ENCODE measurements at regions not wholly inside any gene's neighbourhood (a gene's known extent, or its start where the extent isn't known, plus 50 kb on each side); places are given as distances from the start of the nearest gene placed in this dataset.

DNA sequence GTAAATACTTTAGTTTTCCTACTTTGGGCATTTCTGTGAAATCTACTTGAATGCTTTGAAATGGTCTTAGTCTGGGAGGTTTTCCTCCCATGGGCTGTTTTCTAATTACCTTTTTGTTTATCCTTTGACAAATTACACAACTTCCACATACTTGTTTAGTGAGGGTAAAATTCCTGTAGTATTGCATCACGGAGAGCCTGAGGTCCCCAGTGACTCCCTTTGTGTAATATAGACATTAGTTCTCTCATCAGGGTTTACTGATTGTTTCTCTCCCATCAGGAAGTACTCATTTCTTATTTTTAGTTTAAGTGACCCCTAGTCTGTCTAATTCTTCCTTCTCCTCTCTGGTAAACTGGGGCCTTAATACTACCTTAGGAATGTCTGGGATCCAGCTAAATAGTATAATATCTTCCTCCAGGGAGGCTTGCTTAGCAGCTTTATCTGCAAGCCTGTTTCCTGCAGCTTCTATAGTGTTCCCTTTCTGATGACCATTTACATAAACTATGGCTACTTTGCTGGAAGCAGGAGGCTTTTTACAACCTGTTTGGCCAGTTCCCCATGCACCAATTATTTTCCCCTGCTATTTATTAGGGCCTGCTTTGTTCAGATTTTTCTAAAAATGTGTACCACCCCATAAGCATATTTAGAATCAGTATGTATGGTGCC lies 87.2 kb upstream of the XCR1 start:
- no peak overlapping the region for H3K4me2 ChIP-seq (ENCODE audit: insufficient read depth, insufficient read length, low read length)
- peaks cover 0 to 10% (median 0%) of the 10 kb centered on the region in 3 experiments; a peak in 1 of 7 replicates for H3K36me3 Mint-ChIP-seq (ENCODE audit: insufficient read depth in 1 of 3, low read depth in 3 of 3)
- H4K91ac ChIP-seq (ENCODE audit: insufficient read length, low read depth, low read length) = no peak overlapping the region
- no peak overlapping the region for H2BK5ac ChIP-seq (ENCODE audit: insufficient read length, low read length)
- no peak overlapping the region for H3K4me3 Mint-ChIP-seq
- H3K9me3 Mint-ChIP-seq = peaks cover 2 to 6% of the 10 kb centered on the region in 2 experiments; a peak in 3 of 5 replicates
- H3K23me2 ChIP-seq (ENCODE audit: insufficient read length, low read depth, low read length, poor library complexity, severe bottlenecking) = no peaks in the 10 kb centered on the region
- no peak overlapping the region for H4K8ac ChIP-seq (replicated peaks; ENCODE audit: insufficient read length, low read depth, low read length)
- H3K27ac ChIP-seq (ENCODE audit: insufficient read length, low read depth, low read length) = no peak overlapping the region
- H3K27me3 ChIP-seq (ENCODE audit: insufficient read depth, low read length) = no peaks in the 10 kb centered on the region
- H4K5ac ChIP-seq (ENCODE audit: insufficient read length, low read depth, low read length) = no peak overlapping the region
- no peak overlapping the region for H3K56ac ChIP-seq (ENCODE audit: insufficient read length, low read depth, low read length)
- TF ChIP-seq, protein P1, sequence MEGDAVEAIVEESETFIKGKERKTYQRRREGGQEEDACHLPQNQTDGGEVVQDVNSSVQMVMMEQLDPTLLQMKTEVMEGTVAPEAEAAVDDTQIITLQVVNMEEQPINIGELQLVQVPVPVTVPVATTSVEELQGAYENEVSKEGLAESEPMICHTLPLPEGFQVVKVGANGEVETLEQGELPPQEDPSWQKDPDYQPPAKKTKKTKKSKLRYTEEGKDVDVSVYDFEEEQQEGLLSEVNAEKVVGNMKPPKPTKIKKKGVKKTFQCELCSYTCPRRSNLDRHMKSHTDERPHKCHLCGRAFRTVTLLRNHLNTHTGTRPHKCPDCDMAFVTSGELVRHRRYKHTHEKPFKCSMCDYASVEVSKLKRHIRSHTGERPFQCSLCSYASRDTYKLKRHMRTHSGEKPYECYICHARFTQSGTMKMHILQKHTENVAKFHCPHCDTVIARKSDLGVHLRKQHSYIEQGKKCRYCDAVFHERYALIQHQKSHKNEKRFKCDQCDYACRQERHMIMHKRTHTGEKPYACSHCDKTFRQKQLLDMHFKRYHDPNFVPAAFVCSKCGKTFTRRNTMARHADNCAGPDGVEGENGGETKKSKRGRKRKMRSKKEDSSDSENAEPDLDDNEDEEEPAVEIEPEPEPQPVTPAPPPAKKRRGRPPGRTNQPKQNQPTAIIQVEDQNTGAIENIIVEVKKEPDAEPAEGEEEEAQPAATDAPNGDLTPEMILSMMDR (conservative IDR thresholded peaks at IDR 0.05) = no peak
- no peak overlapping the region for H3K18ac ChIP-seq (ENCODE audit: insufficient read length, low read depth, low read length)
- H3K4me1 Mint-ChIP-seq = peaks cover 21 to 28% of the 10 kb centered on the region in 2 experiments
- no peak overlapping the region for H2BK12ac ChIP-seq (ENCODE audit: insufficient read length, low read depth, low read length)
- no peaks in the 10 kb centered on the region for H4K20me1 ChIP-seq (ENCODE audit: control insufficient read depth, insufficient read depth, insufficient read length)
- no peaks in the 10 kb centered on the region for H3K27me3 Mint-ChIP-seq (ENCODE audit: low read depth)
- H3K27ac Mint-ChIP-seq = peak overlapping the region in 2 of 3 experiments; percentile 58 to 74; a peak in 5 of 7 replicates
- H3K23ac ChIP-seq (ENCODE audit: insufficient read length, low read depth, low read length) = no peak overlapping the region
- no peak overlapping the region for H3K4ac ChIP-seq (ENCODE audit: low read depth, low read length)
- no peak overlapping the region for H3K14ac ChIP-seq (ENCODE audit: insufficient read depth, low read length)
- H2BK20ac ChIP-seq (ENCODE audit: low read depth, low read length, poor library complexity, severe bottlenecking) = no peak overlapping the region
- no peak overlapping the region for H2AFZ ChIP-seq (ENCODE audit: low read length)
- no peaks in the 10 kb centered on the region for H3K79me2 ChIP-seq (ENCODE audit: insufficient read depth, low read length)
- WGBS (ENCODE audit: extremely low coverage, insufficient read length, low lambda C conversion rate) = no CpG with 5 or more reads among the region's 1 CpG
- no peak overlapping the region for H3T11ph ChIP-seq (ENCODE audit: low read length)
- H2BK120ac ChIP-seq (ENCODE audit: low read depth, low read length, poor library complexity, severe bottlenecking) = no peak overlapping the region
- H3K9me3 ChIP-seq (ENCODE audit: control insufficient read depth, low read depth, low read length) = no peaks in the 10 kb centered on the region
- H3K79me1 ChIP-seq (ENCODE audit: insufficient read depth, low read depth, low read length, poor library complexity, severe bottlenecking) = no peaks in the 10 kb centered on the region
- no peak overlapping the region for H3K9ac ChIP-seq (ENCODE audit: extremely low read depth, insufficient read length, low read length)
- DNase-seq = no peak
- no peak overlapping the region for H2BK15ac ChIP-seq (ENCODE audit: low read depth, low read length)
- peaks cover 3% of the 10 kb centered on the region; the same call in 1 of the 2 replicates for H3K4me1 ChIP-seq (ENCODE audit: insufficient read depth, low read length)
- no peak overlapping the region for H2AK5ac ChIP-seq (ENCODE audit: insufficient read length, low read length)

Measured in H9 (cell line).